NOMO-1 treated with dmso at 0.1 percent for 144 hours (cell line): ENCODE measurements at regions not wholly inside any gene's neighbourhood (a gene's known extent, or its start where the extent isn't known, plus 50 kb on each side); places are given as distances from the start of the nearest gene placed in this dataset.

Experiments
- DNase-seq: peaks from one replicate; lab custom pipeline; 2025; ENCODE audit not compliant: unreplicated experiment; lab: John Stamatoyannopoulos, UW

GRCh38 chr12:81819991-81820633, 61.0 kb upstream of the PPFIA2 start:
- no peak for DNase-seq

DNA sequence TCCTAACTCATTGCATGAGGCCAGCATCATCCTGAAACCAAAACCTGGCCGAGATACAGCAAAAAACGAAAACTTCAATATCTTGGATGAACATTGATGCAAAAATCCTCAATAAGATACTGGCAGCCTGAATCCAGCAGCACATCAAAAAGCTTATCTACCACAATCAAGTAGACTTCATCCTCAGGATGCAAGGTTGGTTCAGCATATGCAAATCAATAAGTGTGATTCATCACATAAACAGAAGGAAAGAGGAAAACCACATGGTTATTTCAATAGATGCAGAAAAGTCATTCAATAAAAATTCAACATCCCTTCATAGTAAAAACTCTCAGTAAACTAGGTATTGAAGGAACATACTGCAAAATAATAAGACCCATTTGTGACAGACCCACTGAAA, 56.5 kb upstream of the PPFIA2 start:
- no peak for DNase-seq

GRCh38 chr12:81811778-81812125, 52.6 kb upstream of the PPFIA2 start:
- no peak for DNase-seq

- DNase-seq, result no peak
Observed at GRCh38 chr12:81811061-81811777, 52.1 kb upstream of the PPFIA2 start.

- DNase-seq, result peak; percentile 74
Observed at GRCh38 chr12:81809829-81810595, 50.9 kb upstream of the PPFIA2 start.

GRCh38 chr12:81809113-81809777, 50.1 kb upstream of the PPFIA2 start:
- no peak for DNase-seq
